Endodermal cell (in vitro differentiated cells): ENCODE measurements at regions not wholly inside any gene's neighbourhood (a gene's known extent, or its start where the extent isn't known, plus 50 kb on each side); places are given as distances from the start of the nearest gene placed in this dataset.

ENCODE experiments used
- DNase-seq: peaks from one replicate; pipeline ENCODE4 v3.0.0-alpha.2; 2017
- H3K27ac ChIP-seq: 2 replicates; pipeline ENCODE4 v1.5.1; 2013; ENCODE audit warnings: mild to moderate bottlenecking, low read depth, low read length, moderate library complexity
- H3K27me3 ChIP-seq: 2 replicates; pipeline ENCODE4 v1.6.1; 2013; ENCODE audit warnings: mild to moderate bottlenecking, low read length, moderate library complexity; ENCODE audit not compliant: insufficient read depth, control insufficient read depth, poor library complexity, severe bottlenecking
- H3K36me3 ChIP-seq: 2 replicates; pipeline ENCODE4 v1.7.0; 2013; ENCODE audit warnings: mild to moderate bottlenecking, low read length, moderate library complexity; ENCODE audit not compliant: control insufficient read depth, insufficient read depth
- H3K4me1 ChIP-seq: one replicate; pipeline ENCODE4 v1.7.0; 2013; ENCODE audit warnings: low read length; ENCODE audit not compliant: control insufficient read depth, insufficient read depth
- H3K4me3 ChIP-seq: 2 replicates; pipeline ENCODE4 v1.5.1; 2013; ENCODE audit warnings: mild to moderate bottlenecking, low read length, moderate library complexity
- H3K9ac ChIP-seq: 2 replicates; pipeline ENCODE4 v1.6.1; 2013; ENCODE audit warnings: mild to moderate bottlenecking, low read length, moderate library complexity; ENCODE audit not compliant: poor library complexity, severe bottlenecking; ENCODE audit errors: extremely low read depth
- H3K9me3 ChIP-seq: 2 replicates; pipeline ENCODE4 v1.6.1; 2013; ENCODE audit warnings: mild to moderate bottlenecking, low read length, moderate library complexity; ENCODE audit not compliant: control insufficient read depth
- H3K27ac Mint-ChIP-seq: 2 replicates; pipeline ENCODE4 v1.8.0; 2020; ENCODE audit warnings: mixed read lengths
- H3K27me3 Mint-ChIP-seq: 2 replicates; pipeline ENCODE4 v1.8.0; 2021; ENCODE audit warnings: mild to moderate bottlenecking, mixed read lengths; ENCODE audit not compliant: insufficient read depth
- H3K36me3 Mint-ChIP-seq: 2 replicates; pipeline ENCODE4 v1.8.0; 2020; ENCODE audit warnings: low read depth, mixed read lengths
- H3K4me1 Mint-ChIP-seq: 2 replicates; pipeline ENCODE4 v1.8.0; 2020; ENCODE audit warnings: mixed read lengths
- H3K4me3 Mint-ChIP-seq: 2 replicates; pipeline ENCODE4 v1.8.0; 2020; ENCODE audit warnings: mild to moderate bottlenecking, moderate library complexity, mixed read lengths
- H3K9me3 Mint-ChIP-seq: 2 replicates; pipeline ENCODE4 v1.8.0; 2020; ENCODE audit warnings: mild to moderate bottlenecking, mixed read lengths
- CTCF ChIP-seq: fragments of 200-600 bp; sonication (generic); conservative IDR thresholded peaks from 2 replicates; pipeline ENCODE4 v1.5.0; 2021; ENCODE audit warnings: antibody characterized with exemption, mild to moderate bottlenecking
- WGBS, 2 experiments: methylation state at CpG; one replicate each; pipeline versions ENCODE4 v1.1.5 to v1.1.7; 2013; ENCODE audit warnings: missing lambda C conversion rate in 2 of 2, mixed read lengths in 1 of 2; ENCODE audit not compliant: insufficient coverage in 1 of 2, insufficient read length in 1 of 2; 5-methylcytosine and 5-hydroxymethylcytosine counted together

GRCh38 chr18:32884543-32884942 is 111.7 kb upstream of the KLHL14 start:
- no peak for TF ChIP-seq CTCF
- no peaks in the 10 kb centered on the region for H3K9me3 ChIP-seq
- no peak overlapping the region for H3K4me3 ChIP-seq
- DNase-seq: no peak
- Mint-ChIP-seq H3K9me3 (no peaks in the 10 kb centered on the region), H3K27ac (no peak overlapping the region), H3K4me1 (peaks cover 26% of the 10 kb centered on the region), H3K27me3 (peaks cover 1% of the 10 kb centered on the region), H3K4me3 (no peak overlapping the region), H3K36me3 (no peaks in the 10 kb centered on the region)
- no peak overlapping the region for H3K27ac ChIP-seq
- WGBS, 2 experiments: 95 to 100% methylated on average over 1 to 2 of the region's 2 CpGs
- peaks cover 6% of the 10 kb centered on the region for H3K27me3 ChIP-seq
- no peak overlapping the region for H3K9ac ChIP-seq
- H3K4me1 ChIP-seq: peaks cover 5% of the 10 kb centered on the region
- H3K36me3 ChIP-seq: no peaks in the 10 kb centered on the region

GRCh38 chr18:32881009-32881408 is 108.2 kb upstream of the KLHL14 start:
- Mint-ChIP-seq H3K4me3 (no peak overlapping the region), H3K4me1 (peaks cover 35% of the 10 kb centered on the region), H3K27ac (no peak overlapping the region), H3K27me3 (peaks cover 1% of the 10 kb centered on the region), H3K36me3 (no peaks in the 10 kb centered on the region), H3K9me3 (no peaks in the 10 kb centered on the region)
- H3K27me3 ChIP-seq: peaks cover 6% of the 10 kb centered on the region
- peaks cover 13% of the 10 kb centered on the region for H3K4me1 ChIP-seq
- TF ChIP-seq CTCF: no peak
- WGBS, 2 experiments: 92 to 95% methylated on average over 4 of the region's 4 CpGs
- H3K27ac ChIP-seq: no peak overlapping the region
- no peaks in the 10 kb centered on the region for H3K36me3 ChIP-seq
- H3K9ac ChIP-seq: no peak overlapping the region
- no peak for DNase-seq
- no peaks in the 10 kb centered on the region for H3K9me3 ChIP-seq
- no peak overlapping the region for H3K4me3 ChIP-seq

GRCh38 chr18:32879497-32879896 is 106.7 kb upstream of the KLHL14 start:
- Histone ChIP-seq H3K4me3 (no peak overlapping the region), H3K27ac (no peak overlapping the region), H3K36me3 (no peaks in the 10 kb centered on the region), H3K4me1 (peaks cover 13% of the 10 kb centered on the region), H3K9me3 (no peaks in the 10 kb centered on the region), H3K9ac (no peak overlapping the region), H3K27me3 (peaks cover 6% of the 10 kb centered on the region)
- WGBS, 2 experiments: 60 to 83% methylated on average over 1 to 3 of the region's 3 CpGs
- no peak for TF ChIP-seq CTCF
- peaks cover 35% of the 10 kb centered on the region for H3K4me1 Mint-ChIP-seq
- no peak overlapping the region for H3K4me3 Mint-ChIP-seq
- H3K27ac Mint-ChIP-seq: no peak overlapping the region
- no peak for DNase-seq
- H3K9me3 Mint-ChIP-seq: no peaks in the 10 kb centered on the region
- peaks cover 1% of the 10 kb centered on the region for H3K27me3 Mint-ChIP-seq
- no peaks in the 10 kb centered on the region for H3K36me3 Mint-ChIP-seq
